Cardiac fibroblast (primary cell): ENCODE measurements at regions not wholly inside any gene's neighbourhood (a gene's known extent, or its start where the extent isn't known, plus 50 kb on each side); places are given as distances from the start of the nearest gene placed in this dataset.

ENCODE experiments used
- DNase-seq, 2 donors: peaks; one replicate each; pipeline versions ENCODE4 v3.0.0 to v3.0.0-alpha.2; 2010; ENCODE audit warnings: low read depth in 2 of 2
- H3K4me3 ChIP-seq, 2 donors: replicated peaks in 1 of 2; 1 replicate in 1 of 2; 2 replicates in 1 of 2; pipeline ENCODE4 v1.5.1; 2011; ENCODE audit warnings: low read depth in 2 of 2, low read length in 2 of 2, mild to moderate bottlenecking in 2 of 2, moderate library complexity in 1 of 2
- TF ChIP-seq, protein P1 (sequence below): IDR thresholded peaks from one replicate; pipeline ENCODE4 v1.5.1; 2011; ENCODE audit warnings: low read depth, mild to moderate bottlenecking, low read length, inconsistent platforms

DNA sequence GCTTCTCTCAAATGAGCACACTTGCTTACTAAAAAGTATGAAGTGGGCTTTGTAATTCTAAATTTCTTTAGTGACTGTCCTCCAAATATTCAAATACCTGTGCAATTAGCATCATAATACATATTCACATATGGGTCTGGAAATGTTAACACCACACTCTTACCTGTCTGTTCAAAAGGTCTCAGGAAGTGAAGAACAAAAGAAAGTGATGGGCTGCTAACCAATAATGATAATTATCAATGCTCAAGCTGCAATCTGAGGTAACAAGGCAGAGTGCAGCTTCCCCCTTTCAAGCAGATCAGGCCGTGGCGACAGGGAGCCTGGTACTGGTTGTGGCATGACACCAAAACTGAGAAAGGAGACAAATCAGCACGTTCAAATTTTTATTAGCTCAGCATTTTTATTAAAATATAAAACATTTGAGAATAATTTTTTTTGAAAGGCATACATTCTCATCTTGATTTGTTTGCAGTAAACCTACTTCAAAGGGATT is 1044.7 kb upstream of the EPHA7 start:
- DNase-seq, result no peak
- H3K4me3 ChIP-seq, result no peak overlapping the region
- TF ChIP-seq, protein P1, sequence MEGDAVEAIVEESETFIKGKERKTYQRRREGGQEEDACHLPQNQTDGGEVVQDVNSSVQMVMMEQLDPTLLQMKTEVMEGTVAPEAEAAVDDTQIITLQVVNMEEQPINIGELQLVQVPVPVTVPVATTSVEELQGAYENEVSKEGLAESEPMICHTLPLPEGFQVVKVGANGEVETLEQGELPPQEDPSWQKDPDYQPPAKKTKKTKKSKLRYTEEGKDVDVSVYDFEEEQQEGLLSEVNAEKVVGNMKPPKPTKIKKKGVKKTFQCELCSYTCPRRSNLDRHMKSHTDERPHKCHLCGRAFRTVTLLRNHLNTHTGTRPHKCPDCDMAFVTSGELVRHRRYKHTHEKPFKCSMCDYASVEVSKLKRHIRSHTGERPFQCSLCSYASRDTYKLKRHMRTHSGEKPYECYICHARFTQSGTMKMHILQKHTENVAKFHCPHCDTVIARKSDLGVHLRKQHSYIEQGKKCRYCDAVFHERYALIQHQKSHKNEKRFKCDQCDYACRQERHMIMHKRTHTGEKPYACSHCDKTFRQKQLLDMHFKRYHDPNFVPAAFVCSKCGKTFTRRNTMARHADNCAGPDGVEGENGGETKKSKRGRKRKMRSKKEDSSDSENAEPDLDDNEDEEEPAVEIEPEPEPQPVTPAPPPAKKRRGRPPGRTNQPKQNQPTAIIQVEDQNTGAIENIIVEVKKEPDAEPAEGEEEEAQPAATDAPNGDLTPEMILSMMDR, result no peak

DNA sequence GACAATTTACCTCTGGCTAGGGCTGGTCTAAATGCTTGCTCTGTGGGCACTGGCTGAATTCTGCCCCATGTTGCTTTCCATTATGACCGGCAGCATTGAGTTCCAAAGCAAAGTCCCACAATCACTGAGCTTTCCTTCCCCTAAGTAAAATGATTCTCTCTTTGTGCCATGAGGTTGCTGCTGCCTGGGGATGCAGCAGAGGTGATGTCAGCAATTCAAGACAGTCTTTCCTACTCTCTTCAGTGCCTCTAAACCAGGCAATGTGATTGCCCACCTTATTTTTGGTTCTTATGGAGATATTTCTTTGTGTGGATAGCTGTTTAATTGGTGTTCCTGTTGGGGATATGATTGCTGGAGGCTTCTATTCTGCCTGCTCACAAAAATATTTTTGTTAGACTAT is 1043.9 kb upstream of the EPHA7 start:
- no peak overlapping the region for H3K4me3 ChIP-seq
- no peak for DNase-seq
- TF ChIP-seq, protein P1, result no peak

DNA sequence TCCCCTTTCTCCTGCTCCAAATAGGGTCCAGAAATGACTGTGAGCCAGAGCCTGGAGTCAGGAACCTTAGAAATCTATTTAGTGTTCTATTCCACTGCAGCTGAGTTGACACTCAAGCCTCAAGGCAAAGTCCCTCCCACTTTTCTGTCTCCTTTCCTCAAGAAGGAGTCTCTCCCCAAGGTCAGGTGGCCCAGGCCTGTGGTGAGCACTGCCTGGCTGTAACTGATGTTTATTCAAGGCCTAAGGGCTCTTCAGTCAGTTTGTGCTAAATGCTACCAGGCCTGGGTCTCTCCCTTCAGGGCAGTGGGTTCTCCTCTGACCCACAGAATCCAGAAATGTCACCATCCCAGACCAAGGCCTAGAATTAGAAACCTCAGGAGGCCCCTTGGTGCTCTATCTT is 1042.9 kb upstream of the EPHA7 start:
- TF ChIP-seq, protein P1, result no peak
- no peak overlapping the region for H3K4me3 ChIP-seq
- no peak for DNase-seq

DNA sequence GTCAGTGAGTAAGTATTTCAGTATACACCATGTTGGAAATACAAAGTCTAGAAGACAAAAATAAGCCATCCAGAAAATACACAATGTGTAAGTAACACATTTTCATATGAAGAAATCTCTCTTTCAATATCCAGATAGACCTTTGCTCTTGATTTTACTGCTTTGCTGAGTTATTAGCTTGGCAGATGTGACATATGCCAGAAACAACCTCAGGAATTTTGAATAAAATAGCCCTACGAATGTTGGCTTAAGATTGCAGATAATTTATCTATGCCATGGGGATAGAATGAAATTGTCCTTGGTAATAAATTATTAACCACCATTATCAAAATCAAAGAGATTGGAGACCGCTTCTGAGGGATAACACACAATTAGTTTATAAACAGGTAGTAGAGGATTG is 1036.9 kb upstream of the EPHA7 start:
- DNase-seq, result no peak
- TF ChIP-seq, protein P1, result no peak
- no peak overlapping the region for H3K4me3 ChIP-seq

DNA sequence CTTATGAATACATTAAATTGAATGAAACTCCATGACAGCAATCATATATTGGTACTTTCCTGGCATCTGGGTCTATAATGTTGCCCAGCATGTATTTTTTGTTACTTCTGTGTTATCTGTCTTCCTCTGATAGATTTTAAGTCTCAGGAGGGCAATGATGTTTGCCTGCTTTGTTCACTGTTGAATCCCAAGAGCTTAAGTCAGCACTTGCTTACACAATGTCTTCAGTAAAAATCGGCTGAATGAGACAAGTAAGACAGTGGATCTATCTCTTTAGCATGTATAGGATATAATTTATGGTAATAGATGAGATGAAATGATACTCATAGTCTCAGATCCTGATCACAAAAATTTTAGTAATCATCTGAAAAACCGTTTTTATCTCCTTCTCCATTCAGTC is 1034.9 kb upstream of the EPHA7 start:
- no peak overlapping the region for H3K4me3 ChIP-seq
- TF ChIP-seq, protein P1, result no peak
- no peak for DNase-seq

DNA sequence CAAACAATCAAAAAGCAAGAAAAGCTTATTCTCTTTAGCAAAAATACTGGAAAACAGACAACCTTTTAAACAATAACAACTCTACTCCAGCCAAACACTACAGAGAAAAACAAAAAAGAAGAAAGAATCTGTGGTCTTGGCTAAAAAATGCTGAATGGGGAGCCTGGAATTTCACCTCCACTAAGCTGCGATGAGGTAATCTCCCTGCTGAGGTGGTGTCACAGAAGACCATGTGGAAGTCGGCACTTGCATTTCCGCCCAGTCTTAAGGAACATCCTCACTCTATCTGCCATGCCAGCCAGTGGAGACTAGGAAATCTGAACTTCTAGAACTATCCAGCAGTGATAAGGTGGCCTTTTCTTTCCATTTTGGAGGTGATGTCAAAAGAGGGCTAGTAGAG is 1026.8 kb upstream of the EPHA7 start:
- no peak overlapping the region for H3K4me3 ChIP-seq
- DNase-seq, result no peak
- TF ChIP-seq, protein P1, result no peak

DNA sequence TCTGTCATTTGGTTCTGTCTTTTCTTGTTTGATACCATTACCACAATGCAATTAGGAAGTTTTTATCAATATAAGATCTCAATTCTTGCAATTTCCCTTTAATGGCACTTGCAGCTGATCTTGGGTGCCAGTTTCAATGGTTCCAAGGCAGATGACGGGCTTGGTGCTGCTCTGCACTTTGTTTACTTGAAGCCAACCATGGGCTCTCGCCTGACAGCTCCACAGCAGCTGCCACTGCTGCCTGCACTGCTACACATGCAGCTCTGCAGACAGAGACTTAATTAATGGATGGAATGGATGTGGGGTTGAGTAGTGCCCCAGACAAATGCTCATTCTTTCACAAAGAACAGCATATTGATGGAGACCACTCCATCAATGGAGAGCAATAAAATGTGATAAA is 1024.3 kb upstream of the EPHA7 start:
- no peak for DNase-seq
- TF ChIP-seq, protein P1, result no peak
- H3K4me3 ChIP-seq, result no peak overlapping the region
